KBM-7 (cell line): ENCODE measurements at regions not wholly inside any gene's neighbourhood (a gene's known extent, or its start where the extent isn't known, plus 50 kb on each side); places are given as distances from the start of the nearest gene placed in this dataset.
A peak's percentile ranks its signal among the peaks of the same experiment; 100 is the strongest.
"Not testable (repeated sequence)": the region's sequence is repeated elsewhere in the genome, so short reads cannot be mapped to it uniquely, and the experiment has no call there.

Experiments used
- DNase-seq: peaks from one replicate; pipeline ENCODE4 v3.0.0-alpha.2; 2015
- in situ Hi-C: fragments of 300-500 bp; cut with MboI; formaldehyde crosslinking; loops from 2 replicates; pipeline ENCODE4 v1.14.3; 2020; ENCODE audit warnings: low sequenced_read_pairs, low pct_unique_long_range_greater_than_20kb, mixed read lengths

DNA sequence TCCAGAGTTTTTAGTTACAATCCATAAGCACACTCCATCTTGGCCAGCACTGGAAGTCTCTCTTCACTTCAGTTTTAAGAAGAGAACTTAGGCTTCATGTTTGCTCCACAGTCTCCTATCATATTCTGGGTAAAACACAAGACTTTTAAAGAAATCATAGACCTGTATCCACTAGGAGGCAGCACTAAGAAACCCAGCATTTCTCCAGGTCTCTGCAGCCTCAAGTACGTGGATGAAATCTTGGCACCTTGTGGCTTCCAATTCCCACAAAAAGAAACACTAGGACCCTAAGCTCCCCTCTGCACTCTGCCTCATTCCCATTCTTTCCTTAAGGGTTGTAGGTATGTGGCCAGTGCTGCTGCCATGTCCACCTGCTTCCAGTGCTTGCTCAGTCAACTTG is 367.3 kb upstream of the CASK start:
- in situ Hi-C loops = no loop called here
- peak; percentile 53 for DNase-seq

GRCh38 chrX:42289492-42290385 is 366.4 kb upstream of the CASK start:
- DNase-seq = no peak
- in situ Hi-C loops = no loop called here

DNA sequence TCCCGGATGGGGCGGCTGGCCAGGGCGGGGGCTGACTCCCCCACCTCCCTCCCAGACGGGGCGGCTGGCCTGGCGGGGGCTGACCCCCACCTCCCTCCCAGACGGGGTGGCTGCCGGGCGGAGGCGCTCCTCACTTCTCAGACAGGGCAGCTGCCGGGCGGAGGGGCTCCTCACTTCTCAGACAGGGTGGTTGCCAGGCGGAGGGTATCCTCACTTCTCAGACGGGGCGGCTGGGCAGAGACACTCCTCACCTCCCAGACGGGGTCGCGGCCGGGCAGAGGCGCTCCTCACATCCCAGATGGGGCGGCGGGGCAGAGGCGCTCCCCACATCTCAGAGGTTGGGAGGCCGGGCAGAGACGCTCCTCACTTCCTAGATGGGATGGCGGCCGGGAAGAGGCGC is 362.3 kb upstream of the CASK start:
- in situ Hi-C loops, DNase-seq: not testable (repeated sequence)

DNA sequence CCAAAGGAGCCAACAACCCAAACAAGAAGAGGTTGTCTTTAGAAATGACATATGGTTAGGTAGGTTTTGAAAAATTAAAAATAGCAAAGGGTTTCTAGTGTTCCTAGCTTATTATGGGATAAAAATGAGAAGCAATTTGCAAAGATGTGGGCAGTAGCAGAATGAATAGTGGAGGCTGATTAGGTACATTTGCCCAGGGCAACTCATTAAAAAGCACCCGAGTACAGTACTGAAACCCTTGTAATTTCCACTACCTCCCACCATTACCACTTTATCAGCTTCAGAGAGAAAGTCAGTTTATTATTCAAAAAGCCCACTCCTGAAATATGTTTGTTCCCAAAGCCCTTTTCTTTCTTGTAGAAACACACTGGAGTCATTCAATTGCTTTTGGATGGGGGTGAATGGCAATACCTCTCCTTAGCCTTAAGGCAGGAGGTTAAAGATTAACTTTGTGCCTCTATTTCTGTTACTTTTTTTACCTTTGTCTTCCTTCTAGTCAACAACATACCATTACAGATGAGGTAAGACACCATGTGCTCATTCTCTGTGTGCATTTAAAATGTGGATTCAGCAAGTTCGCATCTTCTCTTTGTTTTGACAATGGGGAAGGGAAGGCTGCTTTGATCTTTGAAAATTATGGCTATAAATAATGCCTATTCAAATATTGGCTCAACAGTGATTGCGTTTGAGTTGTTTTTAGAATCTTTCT is 353.8 kb upstream of the CASK start:
- in situ Hi-C loops = no loop called here
- no peak for DNase-seq

DNA sequence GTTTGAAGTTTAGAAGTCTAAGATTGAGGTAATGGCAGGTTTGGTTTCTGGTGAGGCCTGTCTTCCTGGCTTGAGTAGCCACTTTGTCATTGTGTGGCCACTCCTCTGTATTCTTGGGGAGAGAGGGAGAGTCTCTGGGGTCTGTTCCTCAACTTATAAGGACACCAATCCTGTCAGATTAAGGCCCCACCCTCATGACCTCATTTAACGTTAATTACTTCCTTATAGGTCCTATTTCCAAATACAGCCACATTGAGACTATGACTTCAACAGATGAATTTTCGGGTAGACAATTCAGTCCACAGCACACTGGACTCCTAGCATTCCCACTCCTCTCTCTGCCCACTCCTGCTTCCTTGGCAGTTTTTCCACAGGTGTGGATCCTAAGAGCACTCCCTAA is 350.8 kb upstream of the CASK start:
- no peak for DNase-seq

GRCh38 chrX:42273387-42273786 is 350.0 kb upstream of the CASK start:
- in situ Hi-C loops = no loop called here
- no peak for DNase-seq

More for the DNA sequence above, 350.8 kb upstream of the CASK start:
- in situ Hi-C loops = no loop called here

GRCh38 chrX:42269186-42269585 is 345.8 kb upstream of the CASK start:
- in situ Hi-C loops = no loop called here
- DNase-seq = no peak

- in situ Hi-C loops = no loop called here
- DNase-seq = no peak
These were observed 337.5 kb upstream of the CASK start for GRCh38 chrX:42260854-42261253.

- no peak for DNase-seq
- in situ Hi-C loops = no loop called here
These were observed 324.9 kb upstream of the CASK start for GRCh38 chrX:42248226-42248625.

DNA sequence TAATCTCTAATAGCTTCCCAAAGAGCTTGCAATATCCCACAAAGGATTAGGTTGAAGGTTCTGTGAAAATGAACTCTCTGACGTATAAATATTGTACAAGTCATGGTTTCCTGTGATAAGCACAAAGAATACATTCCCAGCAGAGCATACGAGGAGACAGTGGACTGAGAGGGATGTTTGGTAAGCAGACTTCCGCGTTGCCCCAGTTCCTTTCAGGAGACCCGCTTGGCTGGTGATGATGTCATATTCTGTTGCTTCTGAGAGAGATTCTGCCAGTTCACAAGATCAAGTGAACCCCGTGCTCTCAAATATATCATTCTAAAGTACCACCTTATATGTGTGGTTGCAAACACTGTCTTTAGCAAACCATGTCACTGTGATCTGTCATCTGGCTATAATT is 323.9 kb upstream of the CASK start:
- in situ Hi-C loops = no loop called here
- DNase-seq = peak; percentile 51

GRCh38 chrX:42246814-42247213 is 323.5 kb upstream of the CASK start:
- in situ Hi-C loops = no loop called here

GRCh38 chrX:42242004-42242403 is 318.6 kb upstream of the CASK start:
- in situ Hi-C loops = no loop called here

More at GRCh38 chrX:42246814-42247213, 323.5 kb upstream of the CASK start:
- DNase-seq = no peak

GRCh38 chrX:42241421-42241820 is 318.1 kb upstream of the CASK start:
- in situ Hi-C loops = no loop called here
- peak; percentile 51 for DNase-seq

More at GRCh38 chrX:42242004-42242403, 318.6 kb upstream of the CASK start:
- DNase-seq = no peak

GRCh38 chrX:42237956-42238355 is 314.6 kb upstream of the CASK start:
- in situ Hi-C loops = no loop called here
- no peak for DNase-seq

GRCh38 chrX:42229533-42229932 is 306.2 kb upstream of the CASK start:
- DNase-seq = no peak
- in situ Hi-C loops = no loop called here

- in situ Hi-C loops = no loop called here
- DNase-seq = no peak
These were observed 297.3 kb upstream of the CASK start for GRCh38 chrX:42220666-42221065.

DNA sequence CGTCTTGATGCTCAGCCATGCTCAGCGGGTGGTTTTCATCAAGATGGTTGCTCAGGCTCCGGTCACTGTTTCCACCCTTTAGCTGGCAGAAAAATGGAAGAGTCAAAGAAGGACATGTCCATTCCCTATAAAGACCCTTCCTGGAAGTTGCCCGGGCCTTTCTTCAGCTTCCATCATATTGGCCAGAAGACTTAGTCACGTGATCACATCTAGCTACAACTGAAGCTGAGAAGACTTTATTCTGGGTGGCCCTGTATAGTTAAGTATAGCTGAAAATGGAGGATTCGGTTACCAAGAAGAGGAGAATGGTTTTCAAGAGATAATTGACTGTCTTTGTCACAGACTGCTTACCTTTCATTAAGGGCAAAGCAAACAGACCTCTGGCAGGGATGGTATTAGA is 296.7 kb upstream of the CASK start:
- in situ Hi-C loops = no loop called here
- no peak for DNase-seq

DNA sequence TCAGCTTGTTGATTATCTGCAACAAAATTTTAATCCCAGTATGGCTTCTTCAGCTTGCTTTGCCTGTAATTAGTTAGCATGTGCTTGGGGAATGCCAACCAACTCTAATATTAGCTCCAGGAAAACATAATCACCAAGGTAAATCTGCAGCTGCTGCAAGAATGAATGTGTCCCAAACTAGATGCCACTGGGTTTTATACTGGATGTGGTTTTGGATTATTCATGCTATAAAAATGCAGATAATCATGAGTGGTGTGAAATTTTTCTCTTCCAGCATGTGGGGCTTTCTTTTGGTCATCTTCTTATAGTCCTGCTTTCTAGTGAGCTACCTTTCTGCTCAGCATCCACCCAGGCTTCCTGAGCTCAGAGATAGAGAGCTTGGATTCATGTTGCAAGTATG is 295.9 kb upstream of the CASK start:
- in situ Hi-C loops = no loop called here
- DNase-seq = no peak

- no peak for DNase-seq
- in situ Hi-C loops = no loop called here
These were observed 272.2 kb upstream of the CASK start for GRCh38 chrX:42195506-42195905.

DNA sequence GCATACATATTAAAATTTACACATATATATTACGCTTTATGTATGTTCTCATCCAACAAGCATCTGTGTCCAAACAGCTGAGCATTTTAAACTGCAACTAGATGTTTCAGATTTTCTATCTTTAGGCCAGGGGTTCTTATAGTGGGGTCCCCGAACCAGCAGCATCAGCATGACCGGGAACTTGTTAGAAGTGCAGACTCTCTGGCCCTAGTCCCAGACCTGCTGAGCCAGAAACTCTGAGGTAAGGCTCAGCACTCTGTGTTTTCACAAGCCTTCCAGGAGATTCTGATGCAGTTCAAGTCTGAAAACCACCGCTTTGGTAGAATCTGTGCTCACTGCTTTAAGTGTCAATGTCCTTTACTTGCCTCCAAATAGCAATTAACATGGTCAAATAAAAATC is 266.2 kb upstream of the CASK start:
- no peak for DNase-seq
- in situ Hi-C loops = no loop called here
